GM19328 (cell line): ENCODE measurements at regions not wholly inside any gene's neighbourhood (a gene's known extent, or its start where the extent isn't known, plus 50 kb on each side); places are given as distances from the start of the nearest gene placed in this dataset.
"Not testable (repeated sequence)": the region's sequence is repeated elsewhere in the genome, so short reads cannot be mapped to it uniquely, and the experiment has no call there.

Source experiments
- ATAC-seq: cut with Tn5 transposase; IDR thresholded peaks from one replicate; pipeline ENCODE4 v1.9.1; 2021; ENCODE audit warnings: mild to moderate bottlenecking, moderate library complexity; ENCODE audit not compliant: unreplicated experiment

- no peak for ATAC-seq
Observed at GRCh38 chr5:19241690-19242089, 746.3 kb downstream of the CDH18 start.

DNA sequence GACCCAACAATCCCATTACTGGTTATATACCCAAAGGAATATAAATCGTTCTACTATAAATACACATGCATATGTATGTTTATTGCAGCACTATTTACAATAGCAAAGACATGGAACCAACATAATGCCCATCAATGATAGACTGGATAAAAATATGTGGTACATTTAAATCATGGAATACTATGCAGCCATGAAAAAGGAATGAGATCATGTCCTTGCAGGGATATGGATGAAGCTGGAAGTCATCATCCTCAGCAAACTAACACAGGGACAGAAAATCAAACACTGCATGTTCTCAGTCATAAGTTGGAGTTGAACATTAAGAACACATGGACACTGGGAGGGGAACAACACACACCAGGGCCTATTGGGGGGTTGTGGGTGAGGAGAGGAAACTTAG, 741.8 kb downstream of the CDH18 start:
- not testable (repeated sequence) for ATAC-seq

- ATAC-seq = no peak
Observed at GRCh38 chr5:19247302-19247701, 740.7 kb downstream of the CDH18 start.

GRCh38 chr5:19256036-19256435, 732.0 kb downstream of the CDH18 start:
- no peak for ATAC-seq

- ATAC-seq = no peak
Observed at GRCh38 chr5:19258686-19259085, 729.3 kb downstream of the CDH18 start.

DNA sequence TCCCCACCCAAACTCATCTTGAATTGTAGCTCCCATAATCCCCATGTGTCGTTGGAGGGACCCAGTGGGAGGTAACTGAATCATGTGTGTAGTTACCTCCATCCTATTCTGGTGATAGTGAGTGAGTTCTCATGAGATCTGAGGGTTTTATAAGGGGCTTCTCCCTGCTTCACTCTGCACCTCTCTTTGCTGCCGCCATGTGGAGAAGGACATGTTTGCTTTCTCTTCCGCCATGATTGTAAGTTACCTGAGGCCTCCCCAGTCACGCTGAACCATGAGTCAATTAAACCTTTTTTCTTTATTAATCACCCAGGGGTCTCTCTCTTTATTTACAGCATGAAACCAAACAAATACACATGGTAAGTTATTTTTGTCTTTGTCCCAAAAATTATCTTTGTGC, 726.1 kb downstream of the CDH18 start:
- no peak for ATAC-seq

GRCh38 chr5:19264821-19265220, 723.2 kb downstream of the CDH18 start:
- ATAC-seq = no peak

DNA sequence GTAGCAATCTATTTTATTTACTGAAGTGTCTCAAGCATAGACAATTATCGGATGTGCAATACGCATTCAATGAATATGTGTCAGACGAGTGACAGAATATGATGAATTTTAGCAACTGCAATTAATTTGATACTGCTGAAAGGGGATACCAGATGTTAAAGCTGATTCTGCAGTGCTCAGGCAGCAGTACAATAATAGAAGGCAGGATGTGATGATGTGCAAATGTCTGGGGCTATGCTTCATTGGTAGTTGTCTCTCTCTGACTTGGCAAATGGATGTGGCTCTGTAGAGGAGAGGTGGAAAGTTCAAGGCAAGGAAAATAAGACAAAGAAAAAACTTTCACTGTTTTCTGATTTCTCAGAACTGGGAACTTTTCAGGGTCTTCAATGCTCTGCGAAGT, 721.2 kb downstream of the CDH18 start:
- no peak for ATAC-seq

DNA sequence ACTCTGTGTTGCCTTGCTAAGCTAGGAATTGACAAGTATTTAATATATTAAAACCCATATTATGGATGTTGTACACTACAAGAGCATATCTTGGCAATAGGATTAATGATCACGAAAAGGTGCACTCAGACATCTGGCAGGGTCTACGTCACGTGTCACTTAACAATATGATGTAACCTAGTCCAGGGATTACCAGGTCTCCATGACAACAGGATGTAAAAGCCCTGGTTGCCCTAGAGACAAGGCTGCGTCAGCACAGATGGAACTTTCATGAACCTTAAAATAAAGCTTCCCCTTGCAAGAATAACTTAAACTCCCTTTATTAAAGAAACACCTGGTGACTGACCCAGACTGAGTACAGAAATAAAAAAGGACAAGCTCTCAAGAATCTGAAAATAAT, 717.8 kb downstream of the CDH18 start:
- no peak for ATAC-seq

- ATAC-seq = no peak
Observed at GRCh38 chr5:19274578-19274977, 713.4 kb downstream of the CDH18 start.

DNA sequence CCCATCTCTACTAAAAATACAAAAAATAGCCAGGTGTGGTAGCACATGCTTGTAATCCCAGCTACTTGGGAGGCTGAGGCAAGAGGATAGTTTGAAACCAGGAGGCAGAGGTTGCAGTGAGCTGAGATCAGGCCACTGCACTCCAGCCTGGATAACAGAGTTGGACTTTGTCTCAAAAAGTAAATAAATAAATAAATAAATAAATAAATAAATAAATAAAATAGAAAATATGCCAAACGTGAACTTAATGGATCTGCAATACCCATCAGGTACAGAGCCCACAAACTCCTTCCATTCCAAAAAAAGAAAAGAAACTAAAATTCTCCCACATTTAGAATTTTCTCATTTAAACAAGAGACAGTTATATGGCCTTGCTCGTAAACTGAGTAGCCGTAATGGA, 702.7 kb downstream of the CDH18 start:
- no peak for ATAC-seq

DNA sequence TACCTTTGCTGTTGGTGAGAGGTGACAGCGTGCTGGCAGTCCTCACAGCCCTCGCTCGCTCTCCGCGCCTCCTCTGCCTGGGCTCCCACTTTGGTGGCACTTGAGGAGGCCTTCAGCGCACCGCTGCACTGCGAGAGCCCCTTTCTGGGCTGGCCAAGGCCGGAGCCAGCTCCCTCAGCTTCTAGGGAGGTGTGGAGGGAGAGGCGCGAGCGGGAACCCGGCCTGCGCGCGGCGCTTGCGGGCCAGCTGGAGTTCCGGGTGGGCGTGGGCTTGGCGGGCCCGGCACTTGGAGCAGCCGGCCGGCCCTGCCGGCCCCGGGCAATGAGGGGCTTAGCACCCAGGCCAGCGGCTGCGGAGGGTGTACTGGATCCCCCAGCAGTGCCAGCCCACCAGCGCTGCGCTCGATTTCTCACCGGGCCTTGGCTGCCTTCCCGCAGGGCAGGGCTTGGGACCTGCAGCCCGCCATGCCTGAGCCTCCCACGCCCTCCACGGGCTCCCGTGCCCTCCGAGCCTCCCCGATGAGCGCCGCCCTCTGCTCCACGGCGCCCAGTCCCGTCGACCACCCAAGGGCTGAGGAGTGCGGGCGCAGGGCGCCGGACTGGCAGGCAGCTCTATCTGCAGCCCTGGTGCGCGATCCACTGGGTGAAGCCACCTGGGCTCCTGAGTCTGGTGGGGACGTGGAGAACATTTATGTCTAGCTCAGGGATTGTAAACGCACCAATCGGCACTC, 700.3 kb downstream of the CDH18 start:
- not testable (repeated sequence) for ATAC-seq

DNA sequence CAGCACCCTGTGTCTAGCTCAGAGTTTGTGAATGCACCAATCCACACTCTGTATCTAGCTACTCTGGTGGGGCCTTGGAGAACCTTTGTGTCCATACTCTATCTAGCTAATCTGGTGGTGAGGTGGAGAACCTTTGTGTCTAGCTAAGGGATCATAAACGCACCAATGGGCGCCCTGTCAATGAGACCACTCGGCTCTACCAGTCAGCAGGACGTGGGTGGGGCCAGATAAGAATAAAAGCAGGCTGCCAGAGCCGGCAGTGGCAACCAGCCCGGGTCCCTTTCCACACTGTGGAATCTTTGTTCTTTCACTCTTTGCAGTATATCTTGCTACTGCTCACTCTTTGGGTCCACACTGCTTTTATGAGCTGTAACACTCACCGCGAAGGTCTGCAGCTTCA, 699.7 kb downstream of the CDH18 start:
- ATAC-seq = not testable (repeated sequence)

DNA sequence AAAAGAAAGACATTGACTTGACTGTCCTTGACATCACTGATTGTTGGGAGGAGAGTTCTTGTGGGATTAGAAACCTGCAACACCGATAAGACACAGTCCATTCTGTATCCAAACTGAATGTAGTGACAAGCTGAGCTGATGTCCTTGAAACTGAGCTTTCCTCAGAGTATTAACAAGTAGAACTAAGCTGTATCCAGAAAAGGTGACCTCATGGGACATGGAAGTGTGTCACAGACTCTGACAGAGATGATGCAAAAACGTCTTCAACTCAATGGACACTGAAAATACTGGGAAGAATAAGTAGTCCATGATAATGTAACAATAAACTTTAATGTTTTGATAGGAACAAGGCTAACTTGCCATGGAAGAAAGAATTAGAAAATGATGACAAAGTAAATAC, 690.1 kb downstream of the CDH18 start:
- ATAC-seq = no peak

- no peak for ATAC-seq
Observed at GRCh38 chr5:19301271-19301670, 686.7 kb downstream of the CDH18 start.

DNA sequence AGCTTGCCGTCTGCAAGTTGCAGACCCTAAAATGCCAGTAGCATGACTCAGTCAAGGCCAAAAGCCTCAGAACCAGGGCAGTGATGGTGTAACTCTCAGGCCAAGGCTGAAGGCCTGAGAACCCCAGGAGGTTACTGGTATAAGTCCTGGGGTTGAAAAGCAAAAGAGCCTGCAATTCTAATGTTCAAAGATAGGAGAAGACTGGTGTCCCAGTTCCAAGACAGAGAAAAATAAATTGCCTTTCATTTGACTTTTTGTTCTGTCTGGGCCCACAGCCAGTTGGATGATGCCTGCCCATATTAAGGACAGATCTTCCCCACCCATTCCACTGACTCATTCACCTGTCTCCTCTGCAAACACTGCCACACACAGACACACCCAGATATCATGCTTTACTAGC, 673.2 kb downstream of the CDH18 start:
- no peak for ATAC-seq

- no peak for ATAC-seq
Observed at GRCh38 chr5:19319252-19319651, 668.7 kb downstream of the CDH18 start.

DNA sequence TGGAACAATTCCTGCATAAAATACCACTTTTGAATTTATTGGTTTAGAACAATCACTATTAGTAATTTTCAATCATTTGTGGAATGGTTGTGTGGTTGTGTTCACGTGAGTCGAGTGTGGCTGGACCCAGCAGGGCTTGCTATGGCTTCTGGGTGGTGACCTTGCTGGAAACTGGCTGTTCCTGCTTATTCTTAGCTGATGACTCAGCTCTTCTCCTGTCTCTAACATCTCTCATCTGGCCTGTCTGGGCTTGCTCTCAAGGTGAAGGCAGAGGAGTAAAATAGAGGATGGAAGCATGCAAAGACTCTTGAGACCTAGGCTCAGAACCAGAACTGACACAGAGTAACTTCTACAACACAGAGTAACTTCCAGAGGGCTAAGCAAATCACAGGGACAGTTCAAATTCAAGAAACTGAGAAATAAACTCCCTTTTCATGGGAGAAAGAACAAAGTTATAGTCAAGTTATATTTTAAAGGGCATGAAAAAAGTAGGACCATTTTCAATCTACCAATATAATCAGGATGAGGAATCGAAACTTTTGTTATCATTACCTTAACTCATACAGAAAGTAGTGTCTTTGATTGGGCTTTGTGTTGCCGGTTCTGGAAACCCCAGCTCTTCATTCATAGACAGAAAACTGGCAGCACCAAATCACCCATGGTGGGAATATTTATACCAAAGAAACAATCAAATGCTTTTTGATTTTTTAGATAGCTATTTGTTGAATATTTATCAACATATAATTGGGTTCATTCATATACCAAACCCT, 665.1 kb downstream of the CDH18 start:
- ATAC-seq = no peak

DNA sequence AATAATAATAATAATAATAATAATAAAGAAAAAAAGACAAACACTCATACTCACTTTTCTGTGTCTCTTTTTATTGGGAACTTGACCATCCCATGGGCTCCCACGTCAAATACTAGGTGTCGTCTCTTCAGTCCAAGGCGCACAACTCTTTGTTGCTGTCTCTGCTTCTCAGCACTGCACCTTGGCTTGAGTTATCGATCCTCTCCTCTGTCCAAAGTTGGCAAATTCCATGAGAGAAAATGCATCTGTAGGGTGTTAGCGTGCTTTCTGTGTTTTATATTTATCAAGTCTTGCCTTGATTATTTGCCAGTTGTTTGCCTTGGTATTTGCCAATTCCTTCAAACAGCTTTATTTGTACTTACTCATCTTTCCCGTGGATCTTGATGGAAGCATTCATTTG, 653.7 kb downstream of the CDH18 start:
- ATAC-seq = no peak

DNA sequence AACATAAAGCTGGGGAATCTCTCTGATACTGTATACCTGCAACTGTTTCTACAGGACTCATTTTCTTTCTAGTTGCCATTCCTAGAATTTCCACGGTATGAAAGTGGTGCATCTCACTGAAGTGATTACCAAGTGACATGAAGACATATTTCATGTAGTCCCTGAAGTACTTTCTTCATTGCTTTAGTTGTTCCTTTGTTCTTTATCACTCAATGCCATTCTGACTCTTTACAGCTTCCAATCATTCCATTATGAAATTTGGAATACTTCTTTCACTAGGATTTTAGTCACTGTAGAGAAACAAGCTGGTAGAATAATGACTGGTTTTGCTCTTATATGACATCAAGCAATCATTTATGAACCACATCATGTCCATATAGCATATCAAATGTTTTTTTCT, 645.1 kb downstream of the CDH18 start:
- ATAC-seq = no peak

DNA sequence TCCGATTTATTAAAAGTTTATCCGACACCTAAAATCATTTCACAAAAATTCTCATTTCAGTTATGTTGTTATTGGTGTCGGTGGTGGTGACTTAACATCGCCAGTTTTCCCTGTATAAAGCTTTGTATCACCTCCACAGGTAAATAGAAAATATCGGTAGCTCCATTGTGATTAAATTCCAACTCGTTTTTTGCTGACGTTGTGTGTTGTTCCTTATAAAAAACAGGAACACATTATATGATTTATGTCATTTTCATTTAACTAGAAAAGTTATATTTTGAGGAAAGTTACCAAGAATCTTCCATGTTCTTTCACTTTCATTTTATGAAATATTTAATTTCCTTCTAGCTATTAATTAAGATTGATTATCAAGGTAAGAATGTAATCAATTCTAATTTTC, 635.9 kb downstream of the CDH18 start:
- ATAC-seq = no peak

GRCh38 chr5:19369048-19369447, 619.0 kb downstream of the CDH18 start:
- ATAC-seq = no peak

- ATAC-seq = no peak
Observed at GRCh38 chr5:19369561-19369960, 618.4 kb downstream of the CDH18 start.
